ENCODE measurements at regions not wholly inside any gene's neighbourhood (a gene's known extent, or its start where the extent isn't known, plus 50 kb on each side); places are given as distances from the start of the nearest gene placed in this dataset.

DNA sequence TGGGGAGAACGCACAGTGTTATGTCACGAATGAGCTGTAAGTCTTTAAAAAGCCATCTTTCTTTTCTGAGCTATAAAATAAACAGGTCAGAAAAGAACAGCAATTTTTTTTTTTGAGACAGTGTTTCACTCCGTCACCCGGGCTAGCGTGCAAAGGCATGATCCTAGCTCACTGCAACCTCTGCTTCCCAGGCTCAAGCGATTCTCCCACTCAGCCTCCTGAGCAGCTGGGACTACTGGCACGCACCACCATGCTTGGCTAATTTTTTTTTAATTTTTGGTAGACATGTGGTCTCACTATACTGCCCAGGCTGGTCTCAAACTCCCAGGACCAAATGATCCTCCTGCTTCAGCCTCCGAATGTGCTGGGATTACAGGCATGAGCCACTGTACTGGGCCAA is 58.6 kb downstream of the PPP1R3C start:
- intact Hi-C loops (cut with micrococcal nuclease) (no loop called here), dilution Hi-C loops (cut with MboI; ENCODE audit: extremely low pct_ligation_motif_present, low sequenced_read_pairs) (no loop called here)
- Histone ChIP-seq H3K9ac (replicated peaks; ENCODE audit: extremely low read depth, insufficient read depth, low read length) (no peak overlapping the region), H3K9me3 (replicated peaks; ENCODE audit: control insufficient read depth, insufficient read depth, low read length) (no peaks in the 10 kb centered on the region), H3K27me3 (ENCODE audit: control insufficient read depth in 2 of 2, insufficient read depth in 2 of 2, low read length in 2 of 2) (peaks cover 0 to 2% of the 10 kb centered on the region in 2 experiments), H3K27ac (ENCODE audit: insufficient read depth, low read depth, low read length) (no peak overlapping the region), H4K20me1 (replicated peaks; ENCODE audit: control insufficient read depth, extremely low read depth, insufficient read depth, low read length) (no peaks in the 10 kb centered on the region), H3K36me3 (ENCODE audit: control insufficient read depth in 2 of 2, extremely low read depth in 1 of 2, insufficient read depth in 2 of 2, low read length in 2 of 2) (no peaks in the 10 kb centered on the region), H2AFZ (ENCODE audit: low read depth, low read length) (no peak overlapping the region), H3K4me2 (ENCODE audit: insufficient read depth, low read length) (no peak overlapping the region), H3K9me1 (replicated peaks; ENCODE audit: control insufficient read depth, extremely low read depth, insufficient read depth, low read length) (no peaks in the 10 kb centered on the region), H3K79me2 (ENCODE audit: control insufficient read depth, insufficient read depth, low read length) (no peaks in the 10 kb centered on the region), H3K4me1 (ENCODE audit: control insufficient read depth, extremely low read depth, insufficient read depth, low read length) (no peaks in the 10 kb centered on the region), H3K4me3 (replicated peaks in 1 of 3; ENCODE audit: insufficient read depth in 1 of 3, low read depth in 1 of 3, low read length in 3 of 3) (no peak overlapping the region)
- CTCF ChIA-PET = interaction anchor here (4.3 kb wide), 1 partner anchor 61 kb away, joined by 13 read pairs; no protein-coding TSS in a partner anchor
- TF ChIP-seq FOS (IDR thresholded peaks at IDR 0.05; ENCODE audit: borderline replicate concordance, insufficient read depth, low read length) = no peak
- TF ChIP-seq, protein P1, sequence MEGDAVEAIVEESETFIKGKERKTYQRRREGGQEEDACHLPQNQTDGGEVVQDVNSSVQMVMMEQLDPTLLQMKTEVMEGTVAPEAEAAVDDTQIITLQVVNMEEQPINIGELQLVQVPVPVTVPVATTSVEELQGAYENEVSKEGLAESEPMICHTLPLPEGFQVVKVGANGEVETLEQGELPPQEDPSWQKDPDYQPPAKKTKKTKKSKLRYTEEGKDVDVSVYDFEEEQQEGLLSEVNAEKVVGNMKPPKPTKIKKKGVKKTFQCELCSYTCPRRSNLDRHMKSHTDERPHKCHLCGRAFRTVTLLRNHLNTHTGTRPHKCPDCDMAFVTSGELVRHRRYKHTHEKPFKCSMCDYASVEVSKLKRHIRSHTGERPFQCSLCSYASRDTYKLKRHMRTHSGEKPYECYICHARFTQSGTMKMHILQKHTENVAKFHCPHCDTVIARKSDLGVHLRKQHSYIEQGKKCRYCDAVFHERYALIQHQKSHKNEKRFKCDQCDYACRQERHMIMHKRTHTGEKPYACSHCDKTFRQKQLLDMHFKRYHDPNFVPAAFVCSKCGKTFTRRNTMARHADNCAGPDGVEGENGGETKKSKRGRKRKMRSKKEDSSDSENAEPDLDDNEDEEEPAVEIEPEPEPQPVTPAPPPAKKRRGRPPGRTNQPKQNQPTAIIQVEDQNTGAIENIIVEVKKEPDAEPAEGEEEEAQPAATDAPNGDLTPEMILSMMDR (IDR thresholded peaks at IDR 0.05; ENCODE audit: extremely low read depth in 1 of 2, insufficient read depth in 1 of 2, low read depth in 1 of 2, low read length in 2 of 2) = no peak
- TF ChIP-seq MYC (IDR thresholded peaks at IDR 0.05; ENCODE audit: low read depth, low read length) = no peak
- TF ChIP-seq GATA2 (IDR thresholded peaks at IDR 0.05; ENCODE audit: insufficient read depth, insufficient read length, low read depth, low read length) = no peak
- TF ChIP-seq POLR2AphosphoS5 (IDR thresholded peaks at IDR 0.05; ENCODE audit: insufficient read depth, low read depth, low read length) = no peak
- no peak for TF ChIP-seq POLR2A (IDR thresholded peaks at IDR 0.05; ENCODE audit: low read depth, low read length)
- no peak for TF ChIP-seq EZH2 (IDR thresholded peaks at IDR 0.05; ENCODE audit: borderline replicate concordance, low read depth, low read length, severe bottlenecking)
- no peak for TF ChIP-seq JUN (IDR thresholded peaks at IDR 0.05; ENCODE audit: borderline replicate concordance, insufficient read depth, insufficient read length, low read depth)
- TF ChIP-seq, protein P2, sequence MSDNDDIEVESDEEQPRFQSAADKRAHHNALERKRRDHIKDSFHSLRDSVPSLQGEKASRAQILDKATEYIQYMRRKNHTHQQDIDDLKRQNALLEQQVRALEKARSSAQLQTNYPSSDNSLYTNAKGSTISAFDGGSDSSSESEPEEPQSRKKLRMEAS (IDR thresholded peaks at IDR 0.05; ENCODE audit: insufficient read depth, insufficient read length) = no peak
- POLR2A ChIA-PET = no interaction called here
- no peak for FAIRE-seq
- BruUV-seq (replicated peaks) = no TSS peak
- DNase-seq (ENCODE audit: low read depth, low spot score) = no peak
